ENCODE measurements at regions not wholly inside any gene's neighbourhood (a gene's known extent, or its start where the extent isn't known, plus 50 kb on each side); places are given as distances from the start of the nearest gene placed in this dataset.

DNA sequence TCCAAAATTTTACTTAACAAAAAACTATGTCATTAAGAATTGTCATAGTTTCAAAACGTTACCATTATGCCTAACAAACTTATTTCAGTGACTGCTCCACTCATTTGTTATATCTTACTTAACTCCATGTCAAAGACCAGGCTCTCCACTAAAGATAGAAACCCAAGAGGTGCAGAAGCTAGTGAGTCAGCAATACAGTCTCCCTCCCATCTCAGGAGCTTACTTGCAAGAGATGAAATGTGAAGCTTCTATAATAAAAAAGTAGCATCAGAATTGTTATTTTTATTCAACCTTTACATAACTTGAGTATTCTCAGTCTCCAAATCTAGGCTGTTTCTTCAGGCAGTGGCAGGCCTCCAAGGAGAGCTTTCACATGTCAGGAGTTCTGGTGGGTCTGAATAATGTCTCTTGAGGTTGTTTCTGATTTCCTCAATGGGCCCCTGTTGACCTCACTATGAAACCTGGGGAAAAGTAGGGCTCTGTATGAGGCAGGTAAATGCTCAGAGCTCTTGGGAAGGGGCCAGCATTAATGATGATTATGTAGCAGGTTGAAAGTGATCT is 242.0 kb downstream of the NDFIP2 start:
- no peak for DNase-seq (ENCODE audit: extremely low spot score)
- no peak for TF ChIP-seq CTCF (IDR thresholded peaks at IDR 0.05; ENCODE audit: control extremely low read depth, extremely low read depth, low read depth, missing control alignments)
- ChIA-PET POLR2A (no interaction called here), CTCF (interaction anchor here (0.8 to 1.5 kb wide), 3 partner anchors 8 to 44 kb away, joined by 3 to 4 read pairs (median 3); no protein-coding TSS in a partner anchor)

DNA sequence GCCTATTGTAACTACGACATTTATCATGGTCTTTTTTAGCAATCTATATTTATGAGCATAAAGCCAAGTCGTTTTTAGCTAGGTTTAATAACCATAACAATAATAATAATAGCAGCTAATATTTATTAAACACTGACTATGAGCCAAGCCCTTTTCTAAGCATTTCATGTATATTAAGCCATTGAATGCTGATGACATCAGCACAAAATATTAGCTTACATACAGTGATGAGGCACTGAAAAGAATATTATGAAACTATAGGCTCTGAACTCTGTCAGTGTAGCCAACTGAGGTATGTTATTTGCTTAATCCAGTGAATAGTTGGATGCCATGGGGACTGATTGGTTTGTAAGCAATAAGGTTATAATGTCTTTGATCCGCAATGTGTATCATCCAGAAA is 235.2 kb downstream of the NDFIP2 start:
- ChIA-PET CTCF (interaction anchor here (0.8 to 0.9 kb wide), 2 partner anchors 13 to 37 kb away, joined by 3 read pairs; no protein-coding TSS in a partner anchor), POLR2A (no interaction called here)
- no peak for DNase-seq (ENCODE audit: extremely low spot score)
- no peak for TF ChIP-seq CTCF (IDR thresholded peaks at IDR 0.05; ENCODE audit: control extremely low read depth, extremely low read depth, low read depth, missing control alignments)

DNA sequence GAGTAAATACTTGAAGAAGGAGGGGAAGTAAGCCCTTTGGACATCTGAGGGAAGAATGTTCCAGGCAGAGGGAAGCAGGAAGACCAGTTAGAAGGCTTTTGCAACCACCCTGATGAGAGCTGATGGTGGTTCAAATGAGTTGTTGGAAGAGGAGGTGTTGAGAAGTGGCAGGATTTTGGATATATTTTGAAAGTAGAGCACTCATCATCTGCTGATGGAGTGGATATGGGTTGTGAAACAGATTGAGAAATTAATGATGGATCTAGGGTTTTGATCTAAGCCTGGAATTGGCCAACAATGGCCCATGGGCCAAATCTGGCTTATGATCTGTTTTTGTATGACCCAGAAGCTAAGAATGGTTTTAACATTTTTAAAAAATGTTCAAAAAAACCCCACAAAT is 230.7 kb downstream of the NDFIP2 start:
- no peak for DNase-seq (ENCODE audit: extremely low spot score)
- POLR2A ChIA-PET, result no interaction called here
- CTCF ChIA-PET, result no interaction called here
- TF ChIP-seq CTCF (IDR thresholded peaks at IDR 0.05; ENCODE audit: control extremely low read depth, extremely low read depth, low read depth, missing control alignments), result no peak

- ChIA-PET POLR2A (no interaction called here), CTCF (no interaction called here)
- TF ChIP-seq CTCF (IDR thresholded peaks at IDR 0.05; ENCODE audit: control extremely low read depth, extremely low read depth, low read depth, missing control alignments), result no peak
- no peak for DNase-seq (ENCODE audit: extremely low spot score)
These were observed 229.4 kb downstream of the NDFIP2 start for GRCh38 chr13:79710376-79710775.

DNA sequence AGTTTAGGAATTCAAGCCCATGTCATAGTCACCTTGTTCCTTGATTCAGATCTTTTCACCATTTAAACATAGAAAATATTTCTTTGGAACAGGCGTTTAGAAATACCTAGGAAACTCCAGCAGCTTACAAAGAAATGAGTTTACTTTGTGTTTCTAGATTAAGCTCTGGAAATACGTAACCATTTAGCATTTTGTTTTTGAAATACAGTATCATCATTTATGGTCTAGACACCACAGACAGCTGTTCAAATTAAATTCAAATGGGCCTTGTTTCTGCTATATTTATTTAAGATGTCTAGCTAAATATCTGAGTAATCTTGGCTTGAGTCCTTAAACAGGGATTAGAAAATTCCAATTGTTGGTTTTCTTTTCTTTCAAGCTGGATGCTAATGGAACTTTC is 228.5 kb downstream of the NDFIP2 start:
- no peak for DNase-seq (ENCODE audit: extremely low spot score)
- ChIA-PET POLR2A (no interaction called here), CTCF (no interaction called here)
- TF ChIP-seq CTCF (IDR thresholded peaks at IDR 0.05; ENCODE audit: control extremely low read depth, extremely low read depth, low read depth, missing control alignments), result no peak

DNA sequence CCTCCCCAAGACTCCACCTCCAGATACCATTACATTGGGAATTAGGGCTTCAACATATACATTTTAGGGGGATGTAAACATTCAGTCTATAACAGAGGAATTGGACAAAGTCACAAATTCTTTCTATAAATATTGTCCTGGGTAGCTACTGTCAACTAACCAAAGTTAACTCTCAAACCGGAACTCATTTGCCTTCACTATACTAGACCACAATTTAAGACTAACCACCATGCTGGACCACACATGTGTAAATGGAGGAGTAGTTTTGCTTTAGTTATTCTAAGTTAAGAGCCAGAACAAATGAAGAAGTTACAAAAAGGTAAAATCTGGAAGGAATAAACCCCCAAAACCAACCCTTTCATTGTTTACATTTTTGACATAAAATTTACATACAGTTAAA is 222.8 kb downstream of the NDFIP2 start:
- ChIA-PET POLR2A (no interaction called here), CTCF (interaction anchor here (1.4 to 1.8 kb wide), 3 partner anchors 19 to 33 kb away, joined by 3 to 6 read pairs (median 3); no protein-coding TSS in a partner anchor)
- TF ChIP-seq CTCF (IDR thresholded peaks at IDR 0.05; ENCODE audit: control extremely low read depth, extremely low read depth, low read depth, missing control alignments), result no peak
- DNase-seq (ENCODE audit: extremely low spot score), result no peak
